ENCODE measurements at regions not wholly inside any gene's neighbourhood (a gene's known extent, or its start where the extent isn't known, plus 50 kb on each side); places are given as distances from the start of the nearest gene placed in this dataset.

DNA sequence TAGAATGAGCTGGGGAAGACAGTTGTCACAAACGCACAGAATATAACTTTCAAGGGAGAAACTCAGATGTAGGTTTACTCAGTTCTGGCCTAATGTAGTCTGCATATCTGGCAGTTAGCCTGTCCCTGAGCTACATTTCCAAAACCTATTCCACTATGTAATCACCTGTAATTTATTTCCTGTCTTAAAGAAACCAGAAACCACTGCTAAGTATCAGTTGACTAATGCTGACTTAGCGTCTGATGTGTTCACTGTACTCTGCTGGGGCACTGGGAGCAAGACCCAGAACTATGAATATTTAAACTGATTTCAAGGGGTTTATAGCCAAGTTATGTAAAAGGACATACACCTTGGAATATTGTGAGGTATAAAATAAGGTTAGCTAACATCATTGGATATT is 1995.2 kb upstream of the PIK3C3 start:
- TF ChIP-seq CTCF (conservative IDR thresholded peaks at IDR 0.05; ENCODE audit: low read depth, low read length) (no peak), EZH2 (IDR thresholded peaks at IDR 0.05; ENCODE audit: low read length, unreplicated experiment) (no peak)
